Skeletal muscle cell (primary cell): ENCODE measurements at regions not wholly inside any gene's neighbourhood (a gene's known extent, or its start where the extent isn't known, plus 50 kb on each side); places are given as distances from the start of the nearest gene placed in this dataset.
"Not testable (repeated sequence)": the region's sequence is repeated elsewhere in the genome, so short reads cannot be mapped to it uniquely, and the experiment has no call there.

Experiments
- DNase-seq: peaks from one replicate; pipeline ENCODE4 v3.0.0-alpha.2; 2010; ENCODE audit warnings: low read depth
- H3K4me3 ChIP-seq: 2 replicates; pipeline ENCODE4 v1.5.1; 2011; ENCODE audit warnings: low read depth, mild to moderate bottlenecking, control low read depth, low read length, moderate library complexity

GRCh38 chr3:86887876-86888275 is 103.1 kb downstream of the VGLL3 start:
- no peak for DNase-seq
- no peak overlapping the region for H3K4me3 ChIP-seq

- no peak overlapping the region for H3K4me3 ChIP-seq
- no peak for DNase-seq
These were observed 110.9 kb downstream of the VGLL3 start for GRCh38 chr3:86880066-86880465.

GRCh38 chr3:86876504-86877181 is 114.3 kb downstream of the VGLL3 start:
- not testable (repeated sequence) for H3K4me3 ChIP-seq, DNase-seq

GRCh38 chr3:86874790-86875189 is 116.2 kb downstream of the VGLL3 start:
- not testable (repeated sequence) for DNase-seq, H3K4me3 ChIP-seq

- no peak overlapping the region for H3K4me3 ChIP-seq
- DNase-seq = no peak
These were observed 121.4 kb downstream of the VGLL3 start for GRCh38 chr3:86869566-86869965.

- no peak overlapping the region for H3K4me3 ChIP-seq
- peak; percentile 31 for DNase-seq
These were observed 123.0 kb downstream of the VGLL3 start for GRCh38 chr3:86867982-86868381.

GRCh38 chr3:86865506-86865905 is 125.4 kb downstream of the VGLL3 start:
- no peak for DNase-seq

GRCh38 chr3:86856711-86857110 is 134.2 kb downstream of the VGLL3 start:
- DNase-seq = no peak

More at GRCh38 chr3:86865506-86865905, 125.4 kb downstream of the VGLL3 start:
- no peak overlapping the region for H3K4me3 ChIP-seq

GRCh38 chr3:86849991-86850390 is 141.0 kb downstream of the VGLL3 start:
- DNase-seq = no peak
- H3K4me3 ChIP-seq = no peak overlapping the region

More at GRCh38 chr3:86856711-86857110, 134.2 kb downstream of the VGLL3 start:
- H3K4me3 ChIP-seq = no peak overlapping the region

GRCh38 chr3:86845726-86846125 is 145.2 kb downstream of the VGLL3 start:
- no peak overlapping the region for H3K4me3 ChIP-seq
- DNase-seq = no peak

- no peak overlapping the region for H3K4me3 ChIP-seq
These were observed 152.0 kb downstream of the VGLL3 start for GRCh38 chr3:86838927-86839326.

GRCh38 chr3:86837871-86838270 is 153.1 kb downstream of the VGLL3 start:
- no peak overlapping the region for H3K4me3 ChIP-seq
- peak; percentile 24 for DNase-seq

More at GRCh38 chr3:86838927-86839326, 152.0 kb downstream of the VGLL3 start:
- no peak for DNase-seq

- no peak overlapping the region for H3K4me3 ChIP-seq
- DNase-seq = peak; percentile 48
These were observed 160.4 kb downstream of the VGLL3 start for GRCh38 chr3:86830566-86830965.

GRCh38 chr3:86828751-86829150 is 162.2 kb downstream of the VGLL3 start:
- DNase-seq = peak; percentile 15
- no peak overlapping the region for H3K4me3 ChIP-seq

- H3K4me3 ChIP-seq, DNase-seq: not testable (repeated sequence)
These were observed 163.4 kb downstream of the VGLL3 start for GRCh38 chr3:86827582-86827981.

- no peak overlapping the region for H3K4me3 ChIP-seq
- DNase-seq = no peak
These were observed 164.7 kb downstream of the VGLL3 start for GRCh38 chr3:86826292-86826691.

- H3K4me3 ChIP-seq = no peak overlapping the region
- DNase-seq = no peak
These were observed 175.1 kb downstream of the VGLL3 start for GRCh38 chr3:86815880-86816279.

GRCh38 chr3:86814918-86815655 is 175.9 kb downstream of the VGLL3 start:
- peak; percentile 39 for DNase-seq
- H3K4me3 ChIP-seq = no peak overlapping the region

- DNase-seq = no peak
- no peak overlapping the region for H3K4me3 ChIP-seq
These were observed 176.6 kb downstream of the VGLL3 start for GRCh38 chr3:86814321-86814720.

GRCh38 chr3:86801921-86802320 is 189.0 kb downstream of the VGLL3 start:
- no peak for DNase-seq
- no peak overlapping the region for H3K4me3 ChIP-seq

- no peak for DNase-seq
- no peak overlapping the region for H3K4me3 ChIP-seq
These were observed 189.9 kb downstream of the VGLL3 start for GRCh38 chr3:86801066-86801465.
